HepG2 (cell line): ENCODE measurements at regions not wholly inside any gene's neighbourhood (a gene's known extent, or its start where the extent isn't known, plus 50 kb on each side); places are given as distances from the start of the nearest gene placed in this dataset.

Experiments used
- ATAC-seq: fragments of 200-7000 bp; cut with Tn5 transposase; 3 replicates; pipeline ENCODE4 v1.9.1; 2020; ENCODE audit warnings: mild to moderate bottlenecking, moderate library complexity
- BruUV-seq: library from RNA; stranded (reverse); fragments of 400-500 nt; replicated peaks from 2 replicates; lab custom pipeline; 2021; lab: Mats Ljungman, UMichigan
- CTCF ChIA-PET: fragments of 300-600 bp; formaldehyde crosslinking; extraction: SDS; loops from one replicate; lab custom pipeline; 2021; ENCODE audit warnings: low total read pairs, inconsistent platforms, low intra/inter-chr PET ratio; lab: Yijun Ruan, JAX
- POLR2A ChIA-PET: fragments of 350-600 bp; sonication (Branson Sonifier 250); formaldehyde crosslinking; loops from one replicate; lab custom pipeline; 2020; ENCODE audit warnings: antibody characterized with exemption, inconsistent platforms; lab: Yijun Ruan, JAX
- DNase-seq: peaks from one replicate; pipeline ENCODE4 v3.0.0-alpha.2; 2015; ENCODE audit warnings: low spot score
- FAIRE-seq: peaks from 3 replicates; lab custom pipeline; 2011; peaks lifted over from hg19 to GRCh38; lab: Jason Lieb, UNC
- H2AFZ ChIP-seq: one replicate; pipeline ENCODE4 v1.6.1; 2011; ENCODE audit warnings: low read length, inconsistent platforms
- H3K27ac ChIP-seq: fragments of 300-600 bp; 3 replicates; pipeline ENCODE4 v1.8.0; 2011; ENCODE audit warnings: mixed run types, mild to moderate bottlenecking, mixed read lengths, low read length, inconsistent platforms; ENCODE audit not compliant: insufficient read depth; ENCODE audit errors: extremely low read length
- H3K27me3 ChIP-seq, 2 experiments: fragments of 200-600 bp in 1 of 2; 2 replicates in 1 of 2; 3 replicates in 1 of 2; pipeline versions ENCODE4 v1.6.0 to v1.8.0; 2011; ENCODE audit warnings: low read length in 2 of 2, mild to moderate bottlenecking in 2 of 2, moderate library complexity in 2 of 2, inconsistent platforms in 1 of 2; ENCODE audit not compliant: insufficient read depth in 2 of 2, control insufficient read depth in 1 of 2
- H3K36me3 ChIP-seq, 2 experiments: fragments of 200-600 bp in 1 of 2; replicated peaks in 1 of 2; 2 replicates in 1 of 2; 3 replicates in 1 of 2; pipeline versions ENCODE4 v1.5.1 to v1.8.0; 2011; ENCODE audit warnings: low read length in 2 of 2, inconsistent platforms in 1 of 2; ENCODE audit not compliant: insufficient read depth in 2 of 2, control insufficient read depth in 1 of 2
- H3K4me1 ChIP-seq: 2 replicates; pipeline ENCODE4 v1.5.1; 2012; ENCODE audit warnings: low read length, inconsistent platforms; ENCODE audit not compliant: insufficient read depth
- H3K4me2 ChIP-seq: 2 replicates; pipeline ENCODE4 v1.6.0; 2011; ENCODE audit warnings: low read depth, low read length, inconsistent platforms
- H3K4me3 ChIP-seq, 3 experiments: fragments of 200-600 bp in 1 of 3; sonication (generic), shearing (Covaris generic) in 1 of 3; replicated peaks in 1 of 3; 2 replicates each; pipeline ENCODE4 v1.5.1; 2011 to 2016; ENCODE audit warnings: low read length in 3 of 3, inconsistent platforms in 2 of 3, low read depth in 2 of 3, mild to moderate bottlenecking in 2 of 3, control low read depth in 1 of 3, mixed read lengths in 1 of 3; ENCODE audit not compliant: insufficient read depth in 1 of 3
- H3K79me2 ChIP-seq: one replicate; pipeline ENCODE4 v1.6.1; 2011; ENCODE audit warnings: low read length, inconsistent platforms; ENCODE audit not compliant: insufficient read depth
- H3K9ac ChIP-seq: 2 replicates; pipeline ENCODE4 v1.6.0; 2011; ENCODE audit warnings: mild to moderate bottlenecking, low read depth, low read length, inconsistent platforms; ENCODE audit not compliant: insufficient read depth
- H3K9me3 ChIP-seq: 2 replicates; pipeline ENCODE4 v1.5.1; 2012; ENCODE audit warnings: mild to moderate bottlenecking, low read length
- H4K20me1 ChIP-seq: 2 replicates; pipeline ENCODE4 v1.6.0; 2011; ENCODE audit warnings: inconsistent platforms, mild to moderate bottlenecking, low read length, moderate library complexity; ENCODE audit not compliant: insufficient read depth
- CAMTA2 ChIP-seq: sonication (generic); formaldehyde crosslinking; IDR thresholded peaks from 2 replicates; pipeline ENCODE4 v1.4.0; 2020; ENCODE audit warnings: mild to moderate bottlenecking, missing genetic modification reagents, borderline replicate concordance
- GFI1 ChIP-seq: sonication (generic); formaldehyde crosslinking; IDR thresholded peaks from 2 replicates; pipeline ENCODE4 v1.5.0; 2020; ENCODE audit warnings: missing genetic modification reagents, mild to moderate bottlenecking, borderline replicate concordance
- GTF2F1 ChIP-seq: fragments of 150-350 bp; IDR thresholded peaks from 2 replicates; pipeline ENCODE4 v1.6.1; 2014; ENCODE audit warnings: low read length
- SATB2 ChIP-seq: sonication (generic); formaldehyde crosslinking; IDR thresholded peaks from 2 replicates; pipeline ENCODE4 v1.5.0; 2020; ENCODE audit warnings: missing genetic modification reagents
- SOX6 ChIP-seq, 2 experiments: fragments of 450-650 bp in 1 of 2; sonication (generic) in 1 of 2; formaldehyde crosslinking in 1 of 2; IDR thresholded peaks; 2 replicates each; pipeline versions ENCODE4 v1.4.0 to v1.6.1; 2017 to 2020; ENCODE audit warnings: antibody characterized with exemption in 1 of 2, mild to moderate bottlenecking in 1 of 2, missing genetic modification reagents in 1 of 2
- ZFP41 ChIP-seq: sonication (generic); formaldehyde crosslinking; IDR thresholded peaks from 2 replicates; pipeline ENCODE4 v1.4.0; 2020; ENCODE audit warnings: mild to moderate bottlenecking, missing genetic modification reagents, borderline replicate concordance
- ZNF20 ChIP-seq: sonication (generic); formaldehyde crosslinking; IDR thresholded peaks from 2 replicates; pipeline ENCODE4 v1.4.0; 2020; ENCODE audit warnings: mild to moderate bottlenecking, moderate library complexity, missing genetic modification reagents
- ZNF552 ChIP-seq: sonication (generic); formaldehyde crosslinking; IDR thresholded peaks from 2 replicates; pipeline ENCODE4 v1.9.0; 2022; ENCODE audit warnings: missing genetic modification reagents, mild to moderate bottlenecking, borderline replicate concordance
- ZSCAN22 ChIP-seq: sonication (generic); formaldehyde crosslinking; IDR thresholded peaks from 2 replicates; pipeline ENCODE4 v1.4.0; 2020; ENCODE audit warnings: mild to moderate bottlenecking, missing genetic modification reagents
- WGBS: methylation state at CpG from one replicate; pipeline ENCODE4 v1.1.6; 2017; ENCODE audit warnings: low lambda C conversion rate; 5-methylcytosine and 5-hydroxymethylcytosine counted together
- in situ Hi-C: cut with HindIII; loops from 2 replicates; pipeline ENCODE4 v1.10.0; 2017; ENCODE audit warnings: low pct_unique_long_range_greater_than_20kb; ENCODE audit not compliant: extremely low pct_ligation_motif_present
- intact Hi-C: fragments of 100-400 bp; cut with micrococcal nuclease; formaldehyde crosslinking; loops from one replicate; pipeline ENCODE4 v1.10.0; 2022; ENCODE audit not compliant: unreplicated experiment
- TF ChIP-seq, protein P1 (sequence below): sonication (generic); formaldehyde crosslinking; conservative IDR thresholded peaks from 2 replicates; pipeline ENCODE4 v1.4.0; 2020; ENCODE audit warnings: mild to moderate bottlenecking, missing genetic modification reagents, moderate library complexity
- TF ChIP-seq, protein P2 (sequence below): sonication (generic); formaldehyde crosslinking; IDR thresholded peaks from 2 replicates; pipeline ENCODE4 v1.5.0; 2020; ENCODE audit warnings: mild to moderate bottlenecking, missing genetic modification reagents
- TF ChIP-seq, protein P3 (sequence below): sonication (generic); formaldehyde crosslinking; IDR thresholded peaks from 2 replicates; pipeline ENCODE4 v1.5.1; 2020; ENCODE audit warnings: mild to moderate bottlenecking, missing genetic modification reagents, moderate library complexity
- TF ChIP-seq, protein P4 (sequence below): sonication (generic); formaldehyde crosslinking; IDR thresholded peaks from 2 replicates; pipeline ENCODE4 v1.9.0; 2021; ENCODE audit warnings: missing genetic modification reagents, mild to moderate bottlenecking, borderline replicate concordance
- TF ChIP-seq, protein P5 (sequence below): sonication (generic); formaldehyde crosslinking; IDR thresholded peaks from 2 replicates; pipeline ENCODE4 v1.8.0; 2022; ENCODE audit warnings: missing genetic modification reagents, mild to moderate bottlenecking, borderline replicate concordance

DNA sequence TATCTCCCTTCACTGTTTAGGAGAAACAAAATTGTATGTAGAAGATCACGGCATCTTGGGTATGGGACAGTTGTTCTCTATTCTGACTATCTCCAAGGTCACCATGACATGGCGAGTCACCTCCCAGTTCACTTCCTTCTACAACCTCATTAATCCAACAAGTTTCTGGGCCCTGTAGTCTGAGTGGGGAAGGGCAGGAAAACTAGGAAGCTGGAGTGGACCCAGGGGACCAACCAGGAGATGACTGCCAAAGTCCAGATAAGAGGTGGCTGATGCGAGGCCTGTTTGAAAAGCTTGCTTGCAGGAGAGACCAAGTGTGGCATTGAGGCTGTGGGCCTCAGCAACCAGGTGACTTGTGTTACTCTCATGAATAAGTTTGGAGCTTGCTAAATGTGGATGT is 584.9 kb downstream of the TNS3 start:
- H3K36me3 ChIP-seq = no peaks in the 10 kb centered on the region
- no peaks in the 10 kb centered on the region; a peak in 1 of 5 replicates for H3K27me3 ChIP-seq
- no peak for DNase-seq
- no peak for ATAC-seq
- H3K9ac ChIP-seq = no peak overlapping the region
- H3K4me2 ChIP-seq = no peak overlapping the region
- no peaks in the 10 kb centered on the region for H3K4me1 ChIP-seq
- ChIA-PET POLR2A (no interaction called here), CTCF (no interaction called here)
- no peak overlapping the region for H2AFZ ChIP-seq
- no peak overlapping the region for H3K27ac ChIP-seq
- FAIRE-seq = no peak
- H3K4me3 ChIP-seq = no peak overlapping the region
- WGBS = 56% methylated on average over 3 of the region's 3 CpGs
- BruUV-seq = no TSS peak
- no peaks in the 10 kb centered on the region for H3K79me2 ChIP-seq
- TF ChIP-seq, protein P1, sequence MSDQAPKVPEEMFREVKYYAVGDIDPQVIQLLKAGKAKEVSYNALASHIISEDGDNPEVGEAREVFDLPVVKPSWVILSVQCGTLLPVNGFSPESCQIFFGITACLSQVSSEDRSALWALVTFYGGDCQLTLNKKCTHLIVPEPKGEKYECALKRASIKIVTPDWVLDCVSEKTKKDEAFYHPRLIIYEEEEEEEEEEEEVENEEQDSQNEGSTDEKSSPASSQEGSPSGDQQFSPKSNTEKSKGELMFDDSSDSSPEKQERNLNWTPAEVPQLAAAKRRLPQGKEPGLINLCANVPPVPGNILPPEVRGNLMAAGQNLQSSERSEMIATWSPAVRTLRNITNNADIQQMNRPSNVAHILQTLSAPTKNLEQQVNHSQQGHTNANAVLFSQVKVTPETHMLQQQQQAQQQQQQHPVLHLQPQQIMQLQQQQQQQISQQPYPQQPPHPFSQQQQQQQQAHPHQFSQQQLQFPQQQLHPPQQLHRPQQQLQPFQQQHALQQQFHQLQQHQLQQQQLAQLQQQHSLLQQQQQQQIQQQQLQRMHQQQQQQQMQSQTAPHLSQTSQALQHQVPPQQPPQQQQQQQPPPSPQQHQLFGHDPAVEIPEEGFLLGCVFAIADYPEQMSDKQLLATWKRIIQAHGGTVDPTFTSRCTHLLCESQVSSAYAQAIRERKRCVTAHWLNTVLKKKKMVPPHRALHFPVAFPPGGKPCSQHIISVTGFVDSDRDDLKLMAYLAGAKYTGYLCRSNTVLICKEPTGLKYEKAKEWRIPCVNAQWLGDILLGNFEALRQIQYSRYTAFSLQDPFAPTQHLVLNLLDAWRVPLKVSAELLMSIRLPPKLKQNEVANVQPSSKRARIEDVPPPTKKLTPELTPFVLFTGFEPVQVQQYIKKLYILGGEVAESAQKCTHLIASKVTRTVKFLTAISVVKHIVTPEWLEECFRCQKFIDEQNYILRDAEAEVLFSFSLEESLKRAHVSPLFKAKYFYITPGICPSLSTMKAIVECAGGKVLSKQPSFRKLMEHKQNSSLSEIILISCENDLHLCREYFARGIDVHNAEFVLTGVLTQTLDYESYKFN (CRISPR knock-in tag) = no peak
- TF ChIP-seq, protein P2, sequence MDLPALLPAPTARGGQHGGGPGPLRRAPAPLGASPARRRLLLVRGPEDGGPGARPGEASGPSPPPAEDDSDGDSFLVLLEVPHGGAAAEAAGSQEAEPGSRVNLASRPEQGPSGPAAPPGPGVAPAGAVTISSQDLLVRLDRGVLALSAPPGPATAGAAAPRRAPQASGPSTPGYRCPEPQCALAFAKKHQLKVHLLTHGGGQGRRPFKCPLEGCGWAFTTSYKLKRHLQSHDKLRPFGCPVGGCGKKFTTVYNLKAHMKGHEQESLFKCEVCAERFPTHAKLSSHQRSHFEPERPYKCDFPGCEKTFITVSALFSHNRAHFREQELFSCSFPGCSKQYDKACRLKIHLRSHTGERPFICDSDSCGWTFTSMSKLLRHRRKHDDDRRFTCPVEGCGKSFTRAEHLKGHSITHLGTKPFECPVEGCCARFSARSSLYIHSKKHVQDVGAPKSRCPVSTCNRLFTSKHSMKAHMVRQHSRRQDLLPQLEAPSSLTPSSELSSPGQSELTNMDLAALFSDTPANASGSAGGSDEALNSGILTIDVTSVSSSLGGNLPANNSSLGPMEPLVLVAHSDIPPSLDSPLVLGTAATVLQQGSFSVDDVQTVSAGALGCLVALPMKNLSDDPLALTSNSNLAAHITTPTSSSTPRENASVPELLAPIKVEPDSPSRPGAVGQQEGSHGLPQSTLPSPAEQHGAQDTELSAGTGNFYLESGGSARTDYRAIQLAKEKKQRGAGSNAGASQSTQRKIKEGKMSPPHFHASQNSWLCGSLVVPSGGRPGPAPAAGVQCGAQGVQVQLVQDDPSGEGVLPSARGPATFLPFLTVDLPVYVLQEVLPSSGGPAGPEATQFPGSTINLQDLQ (CRISPR knock-in tag) = no peak
- TF ChIP-seq, protein P3, sequence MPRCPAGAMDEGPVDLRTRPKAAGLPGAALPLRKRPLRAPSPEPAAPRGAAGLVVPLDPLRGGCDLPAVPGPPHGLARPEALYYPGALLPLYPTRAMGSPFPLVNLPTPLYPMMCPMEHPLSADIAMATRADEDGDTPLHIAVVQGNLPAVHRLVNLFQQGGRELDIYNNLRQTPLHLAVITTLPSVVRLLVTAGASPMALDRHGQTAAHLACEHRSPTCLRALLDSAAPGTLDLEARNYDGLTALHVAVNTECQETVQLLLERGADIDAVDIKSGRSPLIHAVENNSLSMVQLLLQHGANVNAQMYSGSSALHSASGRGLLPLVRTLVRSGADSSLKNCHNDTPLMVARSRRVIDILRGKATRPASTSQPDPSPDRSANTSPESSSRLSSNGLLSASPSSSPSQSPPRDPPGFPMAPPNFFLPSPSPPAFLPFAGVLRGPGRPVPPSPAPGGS (CRISPR knock-in tag) = no peak
- TF ChIP-seq GTF2F1 = no peak
- TF ChIP-seq ZSCAN22 (CRISPR knock-in tag) = no peak
- no peak for TF ChIP-seq CAMTA2 (CRISPR knock-in tag)
- TF ChIP-seq SATB2 (CRISPR knock-in tag) = no peak
- TF ChIP-seq GFI1 (CRISPR knock-in tag) = no peak
- TF ChIP-seq ZFP41 = no peak
- no peak for TF ChIP-seq ZNF552 (CRISPR knock-in tag)
- no peak for TF ChIP-seq SOX6 (IDR thresholded peaks at IDR 0.05)
- TF ChIP-seq SOX6 (CRISPR knock-in tag; IDR thresholded peaks at IDR 0.05) = no peak
- TF ChIP-seq, protein P4, sequence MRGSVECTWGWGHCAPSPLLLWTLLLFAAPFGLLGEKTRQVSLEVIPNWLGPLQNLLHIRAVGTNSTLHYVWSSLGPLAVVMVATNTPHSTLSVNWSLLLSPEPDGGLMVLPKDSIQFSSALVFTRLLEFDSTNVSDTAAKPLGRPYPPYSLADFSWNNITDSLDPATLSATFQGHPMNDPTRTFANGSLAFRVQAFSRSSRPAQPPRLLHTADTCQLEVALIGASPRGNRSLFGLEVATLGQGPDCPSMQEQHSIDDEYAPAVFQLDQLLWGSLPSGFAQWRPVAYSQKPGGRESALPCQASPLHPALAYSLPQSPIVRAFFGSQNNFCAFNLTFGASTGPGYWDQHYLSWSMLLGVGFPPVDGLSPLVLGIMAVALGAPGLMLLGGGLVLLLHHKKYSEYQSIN (CRISPR knock-in tag) = no peak
- no peak for TF ChIP-seq ZNF20 (CRISPR knock-in tag)
- TF ChIP-seq, protein P5, sequence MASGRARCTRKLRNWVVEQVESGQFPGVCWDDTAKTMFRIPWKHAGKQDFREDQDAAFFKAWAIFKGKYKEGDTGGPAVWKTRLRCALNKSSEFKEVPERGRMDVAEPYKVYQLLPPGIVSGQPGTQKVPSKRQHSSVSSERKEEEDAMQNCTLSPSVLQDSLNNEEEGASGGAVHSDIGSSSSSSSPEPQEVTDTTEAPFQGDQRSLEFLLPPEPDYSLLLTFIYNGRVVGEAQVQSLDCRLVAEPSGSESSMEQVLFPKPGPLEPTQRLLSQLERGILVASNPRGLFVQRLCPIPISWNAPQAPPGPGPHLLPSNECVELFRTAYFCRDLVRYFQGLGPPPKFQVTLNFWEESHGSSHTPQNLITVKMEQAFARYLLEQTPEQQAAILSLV = no peak
- no peaks in the 10 kb centered on the region for H3K9me3 ChIP-seq
- intact Hi-C loops (no loop called here), in situ Hi-C loops (no loop called here)
- H4K20me1 ChIP-seq = no peaks in the 10 kb centered on the region
